ENCODE measurements at regions not wholly inside any gene's neighbourhood (a gene's known extent, or its start where the extent isn't known, plus 50 kb on each side); places are given as distances from the start of the nearest gene placed in this dataset.

GRCh38 chr20:16666272-16666671 lies 63.6 kb upstream of the SNRPB2 start:
- TF ChIP-seq POLR2A (IDR thresholded peaks at IDR 0.05) (no peak), CTCF (IDR thresholded peaks at IDR 0.05 in 8 of 11, conservative IDR thresholded peaks at IDR 0.05 in 3 of 11) (no peak)

All from spleen (tissue), 7 donors.